Superior temporal gyrus (tissue), 1 donor: ENCODE measurements at regions not wholly inside any gene's neighbourhood (a gene's known extent, or its start where the extent isn't known, plus 50 kb on each side); places are given as distances from the start of the nearest gene placed in this dataset.

Source experiments
- DNase-seq: peaks from one replicate; pipeline ENCODE4 v3.0.0-alpha.2; 2016; ENCODE audit errors: extremely low spot score

DNA sequence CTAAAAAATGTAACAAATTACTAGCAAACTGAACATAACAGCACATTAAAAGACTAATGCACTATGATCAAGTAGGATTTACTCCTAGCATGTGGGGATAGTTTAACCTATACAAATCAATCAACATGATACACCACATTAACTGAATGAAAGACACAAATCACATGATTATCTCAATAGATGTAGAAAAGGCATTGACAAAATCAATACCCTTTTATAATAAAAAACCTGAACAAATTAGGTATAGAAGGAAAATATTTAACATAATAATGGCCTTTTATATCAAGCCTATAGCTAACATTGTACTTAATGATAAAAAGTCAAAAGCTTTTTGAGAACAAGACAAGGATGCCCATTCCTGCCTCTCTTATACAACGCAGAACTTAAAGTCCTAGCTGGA is 540.0 kb downstream of the RERGL start:
- no peak for DNase-seq

DNA sequence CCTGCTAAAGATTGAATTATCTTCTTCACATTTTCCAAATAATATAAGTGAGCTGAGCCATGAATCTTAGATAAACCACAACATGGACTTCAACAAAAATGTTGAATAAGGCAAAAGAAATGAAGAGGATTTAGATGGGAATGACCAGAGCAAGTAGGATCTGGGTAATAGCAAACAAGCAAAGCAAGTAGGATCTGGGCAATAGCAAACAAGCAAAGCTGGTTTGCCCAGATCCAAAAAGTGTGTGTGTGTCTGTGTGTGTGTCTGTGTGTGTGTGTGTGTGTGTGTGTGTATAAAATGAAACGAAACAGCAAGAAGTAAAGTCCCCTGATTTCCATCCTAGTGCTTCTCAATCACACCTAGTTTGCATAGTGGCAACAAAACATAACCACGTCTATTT is 549.1 kb downstream of the RERGL start:
- DNase-seq: no peak

DNA sequence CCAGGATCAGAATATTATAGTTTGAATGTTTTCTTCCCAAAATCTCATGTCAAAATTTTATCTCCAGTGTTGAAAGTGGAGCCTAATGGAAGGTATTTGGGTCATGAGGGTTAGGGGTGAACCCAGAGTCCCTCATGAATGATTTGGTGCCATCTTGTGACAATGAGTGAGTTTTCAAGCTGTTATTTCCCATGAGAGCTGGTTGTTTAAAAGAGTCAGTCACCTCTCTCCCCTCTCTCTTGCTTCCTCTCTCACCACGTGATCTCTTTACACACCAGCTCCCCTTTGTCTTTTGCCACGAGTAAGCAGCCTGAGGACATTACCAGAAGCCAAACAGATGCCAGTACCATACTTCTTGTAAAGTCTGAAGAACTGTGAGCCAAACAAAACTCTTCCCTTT is 561.6 kb downstream of the RERGL start:
- no peak for DNase-seq

DNA sequence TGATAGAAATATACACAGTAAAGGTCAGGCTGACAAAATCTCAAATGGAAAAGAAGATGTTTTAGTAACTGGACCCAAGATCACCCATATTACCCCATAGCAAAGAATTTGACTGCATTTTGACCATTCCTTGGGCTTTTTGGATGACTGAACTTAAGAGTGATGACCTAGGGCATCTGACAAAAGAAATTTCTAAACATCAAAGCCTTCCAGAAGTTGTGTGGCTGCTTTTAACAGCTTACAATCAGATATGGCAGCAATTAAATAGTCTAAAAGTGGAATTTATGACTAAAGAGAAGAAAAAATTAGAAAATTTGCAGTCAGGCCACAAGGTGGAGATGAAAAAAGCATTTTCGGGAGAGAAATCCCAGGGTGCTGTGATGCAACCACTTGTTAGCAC is 563.0 kb downstream of the RERGL start:
- DNase-seq: no peak

DNA sequence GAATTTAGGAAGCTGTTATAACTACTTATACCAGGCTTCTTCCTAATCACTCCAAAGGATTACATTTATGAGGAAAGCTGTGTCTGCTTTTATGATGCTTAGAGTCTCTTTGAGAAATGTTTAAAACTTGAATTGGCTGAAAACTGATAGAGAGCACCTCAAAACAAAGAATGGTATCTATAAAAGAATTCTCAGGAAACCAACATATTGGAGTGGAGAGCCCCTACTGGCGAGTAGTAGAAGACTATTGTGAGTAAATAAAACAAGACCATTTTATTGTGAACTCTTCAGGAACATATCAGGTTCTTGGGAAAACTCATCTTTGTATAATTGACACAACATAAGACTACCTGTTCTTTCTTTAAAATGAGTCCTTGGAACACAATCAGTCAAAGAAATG is 578.6 kb downstream of the RERGL start:
- no peak for DNase-seq

DNA sequence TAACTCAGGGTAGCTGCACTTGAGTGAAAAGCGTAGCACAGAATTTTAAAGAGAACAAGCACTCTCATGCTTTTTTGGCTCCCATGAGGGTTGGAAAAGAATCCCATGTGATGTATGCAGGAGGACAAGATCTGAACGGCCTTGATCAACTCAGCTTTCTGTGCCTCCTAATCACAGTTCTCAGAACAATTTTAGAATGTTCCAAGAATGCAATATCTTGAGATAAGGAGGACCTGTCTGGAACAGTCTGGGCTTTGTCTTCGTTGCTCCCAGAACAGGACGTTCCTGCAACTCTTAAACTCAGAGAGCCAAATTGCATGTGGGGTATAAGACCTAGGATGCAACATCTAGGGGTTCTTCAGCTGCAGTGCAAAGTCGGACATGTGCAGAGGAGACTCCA is 582.7 kb downstream of the RERGL start:
- no peak for DNase-seq

DNA sequence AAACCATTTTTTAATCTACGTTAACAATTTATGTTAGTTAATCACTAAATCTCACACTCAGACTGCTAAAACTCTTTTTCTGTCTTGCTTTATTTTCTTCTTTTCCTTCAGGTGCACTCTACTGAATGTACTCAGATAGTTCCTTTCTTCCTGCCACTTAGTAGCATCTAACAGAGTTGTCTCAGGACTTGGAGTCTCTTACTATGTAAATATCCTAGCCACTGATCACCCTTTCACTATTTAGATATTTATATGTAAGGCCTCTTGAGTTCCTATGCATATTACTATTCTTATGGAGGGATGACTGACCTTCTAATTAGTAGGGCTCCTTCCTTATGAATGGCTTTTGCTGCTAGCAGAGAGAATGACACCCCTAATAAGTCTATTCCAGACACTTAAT is 586.3 kb downstream of the RERGL start:
- DNase-seq: no peak

DNA sequence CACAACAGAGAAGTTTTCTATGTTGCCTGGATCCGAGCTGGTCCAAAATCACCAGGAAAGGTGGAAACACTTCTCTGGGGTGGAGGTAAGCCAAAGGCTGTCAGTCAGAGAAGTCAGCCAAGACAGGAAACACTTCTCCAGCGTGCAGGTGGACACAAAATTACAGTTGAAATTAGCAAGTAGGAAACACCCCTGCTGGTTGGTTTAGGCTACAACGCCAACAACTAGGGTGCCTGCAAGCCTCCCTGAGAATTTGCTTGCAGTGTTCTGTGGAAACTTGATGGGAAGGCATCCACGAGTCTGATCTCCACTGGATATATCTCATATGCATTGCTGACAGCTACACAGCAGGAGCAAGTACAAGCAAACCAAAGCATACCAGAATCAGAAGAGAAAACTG is 600.5 kb downstream of the RERGL start:
- no peak for DNase-seq

DNA sequence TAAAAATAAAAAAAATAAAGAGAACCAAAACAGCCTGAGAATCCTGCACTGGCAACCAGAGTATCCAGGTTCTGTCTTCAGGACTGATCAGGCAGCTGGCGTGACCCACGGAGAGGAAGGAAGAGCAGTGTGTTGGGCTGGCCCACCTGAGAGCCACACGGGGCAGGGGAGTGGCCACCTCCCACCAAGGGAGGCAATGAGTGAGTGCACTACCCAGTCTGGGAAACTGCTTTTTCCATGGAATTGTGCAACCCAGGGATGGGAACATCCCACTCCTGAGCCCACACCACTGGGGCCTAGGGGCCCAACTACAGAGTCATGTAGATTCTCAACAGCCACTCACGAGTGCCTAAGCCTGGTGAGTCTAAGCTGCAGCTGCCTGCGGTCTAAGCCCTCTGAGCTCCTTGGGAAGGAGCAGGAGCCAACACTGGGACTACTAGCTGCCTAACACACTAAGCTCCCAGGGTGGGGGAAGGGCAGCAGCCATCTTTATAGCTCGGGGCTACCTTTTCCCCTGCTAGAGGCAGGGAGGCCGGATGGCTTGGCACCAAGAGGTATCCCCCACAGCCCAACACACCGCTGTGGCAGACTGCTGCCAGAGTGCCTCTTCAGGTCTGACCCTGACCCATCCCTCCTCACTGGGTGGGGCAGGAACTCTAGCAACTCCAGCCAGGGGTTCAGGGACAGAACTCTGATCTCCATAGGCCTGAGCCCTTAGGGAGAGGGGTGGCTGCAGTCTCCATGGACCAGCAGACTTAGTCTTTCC is 610.9 kb downstream of the RERGL start:
- no peak for DNase-seq

DNA sequence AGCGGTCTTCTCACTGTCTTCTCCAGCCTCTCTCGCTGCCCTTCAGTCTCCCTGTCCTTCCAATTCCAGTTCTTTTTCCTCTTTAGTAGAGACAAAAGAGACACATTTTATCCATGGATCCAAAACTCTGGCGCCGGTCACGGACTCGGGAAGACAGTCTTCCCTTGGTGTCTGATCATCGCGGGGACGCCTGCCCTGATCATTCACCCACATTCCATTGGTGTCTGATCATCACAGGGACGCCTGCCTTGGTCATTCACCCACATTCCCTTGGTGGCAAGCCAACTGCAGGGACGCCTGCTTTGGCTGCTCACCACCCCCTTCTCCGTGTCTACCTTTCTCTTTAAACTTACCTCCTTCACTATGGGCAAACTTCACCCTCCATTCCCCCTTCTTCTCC is 619.5 kb downstream of the RERGL start:
- no peak for DNase-seq

DNA sequence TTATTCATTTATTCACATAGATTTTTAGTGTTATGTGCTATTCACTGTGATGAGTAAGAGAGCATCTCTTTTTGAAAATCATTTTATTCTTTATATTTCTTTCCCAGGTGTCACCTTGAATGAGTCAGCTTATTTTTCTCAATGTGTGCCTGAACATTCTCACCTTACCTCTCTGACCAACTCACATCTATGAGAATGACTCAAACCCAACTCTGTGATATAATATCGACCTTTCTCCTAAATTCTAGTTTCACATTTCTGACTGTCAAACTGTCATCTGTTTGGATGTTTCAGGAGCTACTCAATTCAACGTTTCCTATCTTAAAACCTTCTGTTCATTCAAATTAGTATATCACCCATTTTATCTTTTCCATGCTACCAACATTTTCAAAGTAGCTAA is 630.8 kb downstream of the RERGL start:
- no peak for DNase-seq

DNA sequence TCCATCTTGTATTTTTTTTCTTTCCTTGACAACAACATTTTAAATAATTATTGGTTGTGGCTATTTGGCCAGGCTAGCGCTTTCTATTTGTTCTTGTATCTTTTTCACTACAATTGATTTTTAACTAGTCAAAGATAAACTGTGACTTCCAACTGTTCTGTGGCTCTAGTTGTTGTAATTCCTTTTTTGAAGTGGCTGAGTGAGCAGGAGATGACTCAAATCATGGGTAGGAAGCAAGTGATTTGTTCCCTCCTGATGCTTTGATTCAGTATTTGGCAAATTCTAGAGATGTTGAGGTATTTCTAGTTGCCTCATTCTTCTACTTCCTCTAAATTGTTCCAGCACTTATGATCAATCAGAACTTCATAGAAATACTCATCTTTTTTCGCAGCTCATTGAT is 633.5 kb downstream of the RERGL start:
- DNase-seq: no peak

DNA sequence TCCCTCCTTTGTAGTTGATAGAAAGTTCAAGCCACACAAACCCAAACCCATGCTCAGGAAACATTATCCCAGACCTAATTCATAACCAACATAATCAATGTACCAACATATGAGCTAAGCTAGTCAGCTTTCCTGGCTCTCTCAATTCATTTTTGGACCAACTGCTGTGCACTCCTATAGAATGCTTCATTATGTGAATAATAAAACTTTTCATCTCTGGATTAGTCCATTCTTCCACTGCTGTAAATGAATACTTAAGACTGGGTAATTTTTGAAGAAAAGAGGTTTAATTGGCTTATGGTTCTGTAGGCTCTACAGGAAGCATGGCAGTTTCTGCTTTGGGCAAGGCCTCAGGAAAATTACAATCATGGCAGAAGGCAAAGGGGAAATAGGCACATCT is 651.9 kb downstream of the RERGL start:
- DNase-seq: no peak

DNA sequence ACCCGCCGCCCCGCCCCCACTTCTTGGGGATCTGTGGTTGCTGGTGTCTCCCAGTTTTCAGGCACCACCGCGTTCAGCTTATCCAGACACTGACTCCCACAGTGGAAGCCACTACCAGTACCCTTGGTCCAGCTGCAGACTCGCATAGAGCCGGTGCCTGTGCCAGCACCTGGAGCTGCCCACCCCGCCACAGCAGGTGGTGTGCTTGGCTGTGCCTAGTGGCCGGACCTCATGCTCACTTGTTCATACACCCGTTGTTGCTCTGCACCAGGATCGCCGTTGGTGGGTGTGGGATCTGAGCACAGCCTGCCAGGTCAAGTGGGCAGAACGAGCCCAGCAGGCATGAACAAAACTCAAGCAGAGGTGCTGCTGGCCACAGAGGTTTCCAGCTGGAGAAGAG is 673.2 kb downstream of the RERGL start:
- DNase-seq: no peak

DNA sequence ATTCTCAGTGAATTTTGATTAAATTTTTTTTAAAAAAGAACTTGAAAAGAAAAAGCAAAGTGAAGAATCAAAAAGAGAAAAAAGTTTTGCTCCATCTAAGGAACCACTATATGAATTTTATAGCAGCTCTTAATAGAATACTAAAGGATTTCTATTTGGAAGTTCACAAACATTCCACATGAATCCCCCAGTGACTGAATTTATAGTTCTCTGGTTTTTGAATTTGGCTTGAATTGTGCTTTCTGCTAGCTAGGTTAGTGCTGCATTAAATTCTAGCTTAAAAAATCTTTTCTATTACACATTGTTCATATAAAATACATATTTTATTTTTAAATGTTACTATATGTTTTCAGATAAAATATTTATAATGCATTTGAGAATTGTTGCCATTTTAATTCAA is 675.4 kb downstream of the RERGL start:
- no peak for DNase-seq

DNA sequence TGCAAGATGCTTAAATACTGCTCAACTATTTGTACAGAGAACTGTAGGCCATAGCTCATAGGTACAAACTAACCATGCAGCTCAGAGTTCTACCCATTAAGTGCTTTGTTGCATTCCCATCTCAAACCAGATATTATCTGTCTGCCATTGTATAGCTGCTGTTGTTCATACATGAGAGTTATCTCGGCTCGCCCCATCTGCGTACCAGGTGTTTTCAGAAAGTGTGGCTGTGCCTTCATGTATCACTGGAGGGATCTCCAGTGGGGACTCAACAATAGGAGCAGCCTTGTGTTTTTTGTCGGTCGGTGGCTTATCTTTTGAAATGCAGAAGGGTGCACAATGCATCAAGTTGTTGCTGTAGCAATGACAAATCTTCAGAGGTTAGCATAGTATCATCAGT is 678.3 kb downstream of the RERGL start:
- DNase-seq: no peak

DNA sequence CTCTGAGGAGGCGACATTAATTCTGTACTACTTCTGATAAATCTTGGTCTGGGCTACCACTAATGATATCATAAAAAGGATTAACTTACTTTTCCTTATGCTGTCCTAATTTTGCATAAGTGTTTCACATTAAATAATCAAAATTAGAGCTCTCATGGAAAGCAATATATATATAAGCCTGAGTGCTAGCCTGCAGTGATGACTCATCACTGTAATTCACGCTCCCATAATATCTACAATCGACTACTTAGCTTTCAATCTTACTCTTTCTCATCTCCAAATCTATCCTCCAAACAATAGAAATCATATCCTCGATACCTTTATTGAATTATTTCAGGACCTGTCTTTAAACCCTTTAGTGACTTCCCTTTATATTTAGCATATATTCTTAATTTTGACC is 701.3 kb downstream of the RERGL start:
- DNase-seq: no peak

DNA sequence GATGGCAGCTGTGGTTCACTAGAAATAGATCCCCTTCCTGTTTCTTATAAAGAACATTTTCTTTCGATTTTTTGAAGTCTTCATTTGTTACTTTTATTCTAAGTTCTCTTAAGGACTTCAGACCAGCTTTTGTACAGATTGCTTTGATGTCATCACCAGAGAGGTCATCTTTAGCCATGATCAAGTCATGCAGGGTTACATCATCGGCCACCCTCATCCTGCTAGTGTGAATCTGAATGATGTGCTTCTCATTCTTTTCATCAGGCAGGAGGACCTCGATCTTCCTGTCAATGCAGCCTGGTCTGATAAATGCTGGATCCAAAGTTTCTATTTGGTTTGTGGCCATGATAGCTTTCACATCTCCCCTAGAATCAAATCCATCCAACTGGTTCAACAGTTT is 706.7 kb downstream of the RERGL start:
- no peak for DNase-seq

DNA sequence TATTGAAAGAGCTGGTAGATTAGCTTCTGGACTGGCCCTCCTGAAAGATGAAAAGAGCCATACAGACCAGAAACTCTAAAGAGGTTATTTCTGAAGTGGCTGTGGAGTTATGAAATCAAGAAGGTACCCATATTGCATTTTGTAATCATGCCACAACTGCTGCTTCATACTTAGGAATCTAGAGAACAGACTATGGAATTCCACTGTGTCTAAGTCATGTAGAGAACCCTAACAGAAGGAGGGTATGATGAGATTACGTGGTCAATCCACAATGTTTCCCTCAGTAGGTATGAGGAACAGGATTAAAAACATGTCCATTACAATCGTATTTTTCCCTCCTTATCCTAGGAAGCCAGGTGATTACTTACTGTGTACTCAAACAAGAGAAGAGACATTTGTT is 708.8 kb downstream of the RERGL start:
- no peak for DNase-seq

DNA sequence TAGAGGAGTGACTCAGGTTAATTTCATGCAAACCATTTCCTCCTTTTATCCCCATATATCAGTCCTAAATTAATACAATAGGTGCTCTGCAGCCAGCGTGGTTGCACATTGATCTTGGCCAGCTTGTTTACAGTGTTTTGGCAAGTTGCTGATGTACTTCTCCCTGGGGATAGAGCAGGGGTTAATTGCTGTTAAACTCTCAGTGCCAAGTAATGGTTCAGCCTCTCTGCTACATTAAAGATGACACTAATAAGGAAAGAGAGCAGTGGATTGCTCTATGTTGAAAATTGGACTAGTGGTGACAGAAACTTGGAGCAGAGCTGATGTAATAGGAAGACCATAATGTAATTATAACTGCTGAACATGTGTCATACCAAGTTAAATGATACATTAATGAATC is 717.5 kb downstream of the RERGL start:
- no peak for DNase-seq

DNA sequence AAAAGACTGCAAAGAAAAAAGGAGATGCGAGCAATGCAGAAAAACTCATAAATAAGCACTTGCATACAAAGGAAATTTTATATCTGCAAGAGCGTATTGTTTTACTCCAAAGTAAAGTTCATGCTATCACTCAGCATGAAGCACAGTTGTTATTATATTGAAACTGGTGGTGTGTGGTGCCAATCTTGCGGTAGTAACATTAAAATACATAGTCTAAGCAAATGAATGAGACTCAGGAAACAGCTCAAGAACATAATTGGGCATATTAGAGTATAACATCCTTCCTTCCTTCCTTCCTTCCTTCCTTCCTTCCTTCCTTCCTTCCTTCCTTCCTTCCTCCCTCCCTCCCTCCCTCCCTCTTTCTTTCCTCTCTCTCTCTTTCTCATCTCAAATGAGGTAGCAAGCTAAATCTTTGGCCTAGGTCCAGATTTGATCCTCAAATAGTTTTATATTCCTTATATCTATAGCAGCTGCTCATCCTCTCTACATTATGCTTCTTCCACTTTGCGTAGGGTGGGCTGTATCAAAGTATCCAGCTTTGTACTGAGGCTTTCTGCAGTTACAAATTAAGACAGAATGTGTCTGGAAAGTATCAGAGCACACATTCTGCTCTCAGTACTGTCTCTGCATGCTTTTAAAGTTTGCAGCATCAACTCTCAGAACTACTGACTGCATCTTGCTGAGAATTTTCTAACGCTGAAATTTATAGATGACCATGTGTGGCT is 718.3 kb downstream of the RERGL start:
- no peak for DNase-seq

DNA sequence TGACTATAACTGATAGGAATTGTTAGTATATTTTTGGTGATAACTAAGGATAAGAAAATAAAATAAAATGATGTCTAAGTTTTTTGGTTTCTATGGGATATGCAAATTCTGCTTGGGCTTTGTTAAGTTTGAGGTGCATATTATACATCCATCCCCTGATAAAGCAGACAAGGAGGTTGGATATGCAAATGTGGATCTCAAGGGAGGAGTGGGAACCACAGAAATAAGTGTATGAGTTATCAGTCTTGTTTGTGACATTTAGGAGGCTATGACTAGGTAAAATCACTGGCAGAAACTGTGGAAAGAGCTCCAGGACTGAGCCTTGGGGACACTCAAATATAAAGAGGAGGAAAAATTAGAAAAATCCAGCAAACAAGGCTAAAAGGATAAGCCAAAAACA is 719.4 kb downstream of the RERGL start:
- no peak for DNase-seq

DNA sequence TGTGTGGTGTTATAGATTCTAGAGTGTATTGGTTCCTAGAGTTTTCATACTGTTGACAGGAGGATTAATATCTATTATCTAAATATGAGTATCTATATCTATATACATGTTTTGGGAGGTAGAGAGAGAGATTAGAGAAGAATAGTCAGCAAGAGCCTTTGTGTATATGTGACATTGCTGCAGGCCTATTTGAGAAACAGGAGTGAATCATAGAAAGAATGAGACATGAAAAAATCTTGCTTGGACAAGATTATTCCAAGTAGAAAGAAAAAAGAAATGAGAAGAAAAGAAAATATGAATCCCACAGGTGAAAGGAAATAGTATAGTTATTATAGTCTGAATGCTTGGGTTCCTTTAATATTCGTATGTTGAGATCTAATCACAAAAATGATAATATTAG is 720.4 kb downstream of the RERGL start:
- DNase-seq: no peak

DNA sequence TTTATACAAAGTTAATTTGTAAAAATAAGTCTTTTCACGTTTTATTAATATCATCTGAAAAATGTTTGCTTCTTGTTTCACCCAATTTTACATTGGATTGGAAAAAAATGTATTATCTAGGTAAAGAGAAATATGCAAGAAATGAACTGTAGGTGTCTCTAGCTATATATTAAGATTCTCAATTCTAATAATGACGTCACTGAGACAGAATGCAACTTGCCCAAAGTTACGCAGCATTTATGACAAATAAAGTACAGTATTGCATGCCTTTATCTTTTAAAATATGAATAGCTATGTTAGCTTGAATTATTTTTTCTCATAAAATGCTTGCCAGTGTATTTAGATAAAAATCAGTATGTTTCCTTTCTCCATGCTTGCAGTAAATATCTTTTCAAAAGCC is 728.8 kb downstream of the RERGL start:
- no peak for DNase-seq
